ENCODE measurements at regions not wholly inside any gene's neighbourhood (a gene's known extent, or its start where the extent isn't known, plus 50 kb on each side); places are given as distances from the start of the nearest gene placed in this dataset.

DNA sequence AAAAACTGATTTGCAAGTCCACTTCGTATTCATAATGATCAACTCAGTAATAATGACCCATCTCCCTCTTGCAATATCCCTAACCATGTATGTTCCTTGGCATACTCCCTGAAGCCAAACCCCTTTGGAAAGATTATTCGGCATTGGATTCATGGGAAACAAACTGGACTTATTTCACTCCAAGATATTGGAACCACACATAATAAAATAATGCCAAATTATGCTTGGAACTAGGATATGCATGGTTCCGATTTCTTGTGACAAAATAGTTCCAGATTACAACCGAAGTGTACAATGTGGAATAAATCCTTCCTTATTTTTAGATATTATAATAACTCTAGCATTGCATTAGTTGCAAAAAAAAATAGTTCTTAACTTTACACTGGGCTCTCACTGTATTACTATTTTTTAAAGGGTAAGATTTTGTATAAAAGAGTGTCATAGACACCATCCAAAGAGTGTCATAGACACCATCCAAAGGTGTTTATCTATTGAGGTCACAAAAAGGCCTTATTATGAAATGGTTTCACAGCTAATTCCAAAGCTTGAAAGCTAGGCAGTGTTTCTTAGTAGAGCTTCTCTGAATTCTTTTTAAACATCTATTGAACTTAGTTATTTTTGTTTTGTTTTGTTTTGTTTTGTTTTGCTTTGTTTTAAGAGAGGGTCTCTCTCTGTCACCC lies 410.9 kb upstream of the JARID2 start:
- TF ChIP-seq, protein P1, sequence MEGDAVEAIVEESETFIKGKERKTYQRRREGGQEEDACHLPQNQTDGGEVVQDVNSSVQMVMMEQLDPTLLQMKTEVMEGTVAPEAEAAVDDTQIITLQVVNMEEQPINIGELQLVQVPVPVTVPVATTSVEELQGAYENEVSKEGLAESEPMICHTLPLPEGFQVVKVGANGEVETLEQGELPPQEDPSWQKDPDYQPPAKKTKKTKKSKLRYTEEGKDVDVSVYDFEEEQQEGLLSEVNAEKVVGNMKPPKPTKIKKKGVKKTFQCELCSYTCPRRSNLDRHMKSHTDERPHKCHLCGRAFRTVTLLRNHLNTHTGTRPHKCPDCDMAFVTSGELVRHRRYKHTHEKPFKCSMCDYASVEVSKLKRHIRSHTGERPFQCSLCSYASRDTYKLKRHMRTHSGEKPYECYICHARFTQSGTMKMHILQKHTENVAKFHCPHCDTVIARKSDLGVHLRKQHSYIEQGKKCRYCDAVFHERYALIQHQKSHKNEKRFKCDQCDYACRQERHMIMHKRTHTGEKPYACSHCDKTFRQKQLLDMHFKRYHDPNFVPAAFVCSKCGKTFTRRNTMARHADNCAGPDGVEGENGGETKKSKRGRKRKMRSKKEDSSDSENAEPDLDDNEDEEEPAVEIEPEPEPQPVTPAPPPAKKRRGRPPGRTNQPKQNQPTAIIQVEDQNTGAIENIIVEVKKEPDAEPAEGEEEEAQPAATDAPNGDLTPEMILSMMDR (IDR thresholded peaks at IDR 0.05) = no peak
- H3K4me3 ChIP-seq = no peak overlapping the region
- no peak for DNase-seq (ENCODE audit: low spot score)
- no peak overlapping the region for H3K27ac ChIP-seq

DNA sequence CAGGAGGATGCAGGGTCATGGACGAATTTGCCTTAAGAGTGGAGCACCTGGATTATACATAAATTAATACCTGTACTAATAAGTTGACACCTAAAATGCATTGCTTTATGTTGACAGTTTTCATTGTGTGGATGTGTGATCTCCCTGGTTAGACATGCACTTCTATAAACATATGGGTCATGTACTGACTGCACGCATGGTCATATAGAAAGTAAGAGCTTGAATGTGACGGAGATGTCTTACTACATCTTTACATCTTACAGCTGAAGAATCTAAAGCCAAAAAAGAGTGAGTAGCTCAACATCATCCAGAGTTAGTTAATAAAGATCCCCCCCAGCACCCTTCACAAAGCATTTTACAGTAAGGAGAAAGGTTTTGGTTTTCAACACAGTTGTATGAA lies 408.4 kb upstream of the JARID2 start:
- Histone ChIP-seq H3K27ac (no peak overlapping the region), H3K4me3 (no peak overlapping the region)
- TF ChIP-seq, protein P1 (IDR thresholded peaks at IDR 0.05) = no peak
- DNase-seq (ENCODE audit: low spot score) = no peak

DNA sequence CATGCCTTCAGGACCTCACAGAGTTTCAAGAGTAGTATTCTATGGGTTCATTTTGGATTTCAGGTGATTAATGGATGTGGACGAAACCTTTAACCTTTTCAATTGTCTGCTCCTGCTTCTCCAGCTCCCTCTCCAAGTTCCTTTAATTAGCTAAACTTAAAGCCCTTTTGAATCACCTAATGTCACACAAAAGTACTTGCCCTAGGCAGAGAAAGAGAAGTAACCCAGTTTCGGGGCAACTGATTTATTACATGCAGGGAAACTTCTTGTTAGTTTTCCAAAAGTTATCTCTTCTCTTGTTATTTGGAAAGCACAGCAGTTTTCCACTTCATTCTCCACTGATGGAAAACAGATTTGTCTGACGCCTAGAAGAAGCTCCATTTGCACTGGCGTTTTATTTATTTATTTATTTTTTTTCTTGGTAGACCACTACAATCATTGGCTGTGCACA lies 407.7 kb upstream of the JARID2 start:
- DNase-seq (ENCODE audit: low spot score) = no peak
- TF ChIP-seq, protein P1 (IDR thresholded peaks at IDR 0.05) = no peak
- Histone ChIP-seq H3K27ac (no peak overlapping the region), H3K4me3 (no peak overlapping the region)

DNA sequence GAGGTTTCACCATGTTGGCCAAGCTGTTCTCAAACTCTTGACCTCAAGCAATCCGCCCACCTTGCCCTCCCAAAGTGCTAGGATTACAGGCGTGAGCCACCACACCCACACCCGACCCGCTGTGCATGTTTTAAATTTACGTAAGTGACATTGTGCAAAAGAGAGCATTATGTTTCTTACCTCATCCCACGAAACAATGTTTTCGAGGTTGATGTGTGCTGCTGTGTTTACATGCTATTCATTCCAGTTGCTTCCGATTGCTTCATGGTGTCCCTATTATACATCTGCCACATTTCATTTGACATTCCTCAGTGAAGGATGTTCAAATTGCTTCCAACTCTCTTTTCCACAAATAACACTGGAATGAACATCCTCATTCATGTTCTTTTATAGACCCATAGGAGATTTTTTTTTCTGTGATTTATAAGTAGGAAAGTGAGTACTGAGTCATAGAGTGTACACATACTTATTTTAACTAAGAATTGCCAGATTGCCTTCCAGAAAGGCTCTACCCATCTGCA lies 403.9 kb upstream of the JARID2 start:
- no peak for DNase-seq (ENCODE audit: low spot score)
- H3K4me3 ChIP-seq = no peak overlapping the region
- TF ChIP-seq, protein P1 (IDR thresholded peaks at IDR 0.05) = no peak
- H3K27ac ChIP-seq = no peak overlapping the region

DNA sequence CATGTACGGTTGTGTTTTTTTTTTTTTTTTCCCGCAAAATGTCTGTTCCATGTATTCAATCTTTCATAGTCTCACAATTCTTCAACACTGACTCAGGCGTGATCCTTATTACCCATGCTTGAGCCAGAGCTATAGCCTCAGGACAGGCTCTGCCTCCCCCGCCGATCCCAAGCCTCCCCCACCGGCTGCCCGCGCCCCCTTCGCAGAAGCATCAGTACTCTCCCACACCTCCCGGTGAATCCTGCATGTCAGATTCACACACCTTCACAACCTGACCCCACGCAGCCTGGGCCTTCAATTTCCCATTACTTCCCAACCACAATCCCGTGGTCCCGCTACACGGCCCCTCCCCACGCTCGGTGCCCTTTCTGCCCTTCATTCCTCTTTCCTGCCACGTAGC lies 401.5 kb upstream of the JARID2 start:
- no peak for DNase-seq (ENCODE audit: low spot score)
- TF ChIP-seq, protein P1 (IDR thresholded peaks at IDR 0.05) = no peak
- no peak overlapping the region for H3K27ac ChIP-seq
- no peak overlapping the region for H3K4me3 ChIP-seq

DNA sequence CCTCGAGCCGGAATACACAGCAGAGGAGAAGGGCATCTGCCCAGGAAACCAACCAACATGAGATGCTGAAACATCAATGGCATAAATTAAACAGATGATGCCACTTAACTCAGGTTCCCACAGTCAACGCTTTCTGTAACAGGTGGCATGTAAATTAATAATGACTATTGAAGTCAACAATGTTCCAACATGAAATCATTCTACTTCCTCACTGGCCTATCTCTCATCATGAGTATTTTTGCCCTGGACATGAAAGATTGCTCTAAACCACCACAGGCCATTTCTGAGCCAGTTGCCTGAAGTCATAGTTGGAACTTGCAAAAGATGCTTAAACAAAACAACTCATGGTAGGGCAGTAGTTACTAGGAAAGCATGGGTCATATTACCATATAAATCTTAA lies 397.9 kb upstream of the JARID2 start:
- no peak for DNase-seq (ENCODE audit: low spot score)
- TF ChIP-seq, protein P1 (IDR thresholded peaks at IDR 0.05) = no peak

DNA sequence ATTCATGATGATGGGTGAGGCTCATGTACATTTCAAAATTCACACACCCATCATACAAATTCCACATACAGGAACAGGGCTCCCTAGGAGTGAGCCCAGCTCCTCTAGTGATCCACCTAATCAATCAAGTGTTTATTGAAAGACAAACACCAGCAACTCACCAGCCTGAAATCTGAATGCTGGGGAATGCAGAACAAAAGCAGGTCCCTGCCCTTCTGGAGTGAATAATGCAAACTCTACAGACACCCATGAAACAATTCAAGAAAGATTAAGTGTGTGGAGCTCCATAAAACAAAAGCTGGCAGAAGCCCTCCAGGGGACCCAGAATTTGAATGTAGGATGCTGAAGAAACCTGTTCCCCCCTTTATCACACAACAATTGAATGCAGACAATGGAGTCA lies 396.7 kb upstream of the JARID2 start:
- H3K27ac ChIP-seq = no peak overlapping the region
- TF ChIP-seq, protein P1 (IDR thresholded peaks at IDR 0.05) = no peak
- DNase-seq (ENCODE audit: low spot score) = no peak
- no peak overlapping the region for H3K4me3 ChIP-seq

More for the DNA sequence above, 397.9 kb upstream of the JARID2 start:
- Histone ChIP-seq H3K27ac (no peak overlapping the region), H3K4me3 (no peak overlapping the region)

All from coronary artery (tissue), 2 donors.